ENCODE measurements at regions not wholly inside any gene's neighbourhood (a gene's known extent, or its start where the extent isn't known, plus 50 kb on each side); places are given as distances from the start of the nearest gene placed in this dataset.

DNA sequence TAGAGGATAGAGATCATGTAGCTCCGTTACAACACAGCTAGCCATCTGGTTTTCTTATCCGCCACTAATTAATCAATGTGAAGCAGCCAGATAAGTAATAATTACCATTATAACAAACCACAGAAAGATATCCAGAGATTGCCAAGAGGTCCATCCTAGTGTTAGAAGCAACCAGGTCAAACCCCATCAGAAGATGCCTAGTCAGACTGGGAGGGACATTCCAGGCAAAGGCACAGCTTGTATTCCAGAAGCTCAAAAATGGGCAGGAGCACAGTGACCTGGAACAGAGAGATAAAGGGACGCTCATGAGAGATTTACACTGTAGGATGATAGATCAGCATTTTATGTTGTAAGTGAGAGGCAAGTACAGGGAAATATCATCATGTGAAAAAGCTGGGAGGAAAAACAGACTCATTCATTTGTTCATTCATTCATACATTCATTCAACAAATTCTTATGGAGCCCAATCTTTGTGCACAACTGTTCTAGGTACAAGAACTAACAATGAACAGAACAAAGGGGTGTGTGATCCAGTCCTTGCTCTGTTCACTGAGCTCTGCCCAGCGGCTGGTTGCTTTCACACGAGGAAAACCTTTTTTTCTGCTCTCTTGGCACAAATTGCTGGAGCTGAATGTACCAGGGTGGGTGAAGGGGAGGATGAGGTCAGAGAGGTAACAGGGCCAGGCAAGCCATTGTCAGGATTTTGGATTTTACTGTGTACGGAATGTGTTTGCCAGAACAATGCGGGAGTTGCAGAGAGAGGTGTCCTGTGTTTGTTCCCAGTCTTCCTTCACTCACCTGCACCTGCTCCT is 240.8 kb upstream of the FGGY start:
- H4K91ac ChIP-seq (ENCODE audit: low read depth, low read length) = no peak overlapping the region
- H2BK12ac ChIP-seq (ENCODE audit: low read length) = no peak overlapping the region
- no CpG with 5 or more reads among the region's 7 CpGs for WGBS (ENCODE audit: extremely low coverage, insufficient coverage, insufficient read length)
- no peak overlapping the region for H4K12ac ChIP-seq (ENCODE audit: low read depth, low read length)
- H3K4me3 ChIP-seq (ENCODE audit: low read depth, low read length) = no peak overlapping the region
- H3K18ac ChIP-seq (ENCODE audit: low read length) = no peak overlapping the region
- no peaks in the 10 kb centered on the region for H3K79me2 ChIP-seq (ENCODE audit: control insufficient read depth, insufficient read depth, low read length, poor library complexity)
- H3K23ac ChIP-seq (ENCODE audit: low read length) = no peak overlapping the region
- H3K27me3 ChIP-seq (ENCODE audit: insufficient read depth, low read length) = no peaks in the 10 kb centered on the region
- no peak overlapping the region for H2AK5ac ChIP-seq (ENCODE audit: low read length)
- no peak overlapping the region for H4K8ac ChIP-seq (ENCODE audit: low read depth, low read length)
- no peaks in the 10 kb centered on the region for H3K36me3 ChIP-seq (ENCODE audit: control insufficient read depth in 1 of 2, insufficient read depth in 2 of 2, low read length in 2 of 2)
- peaks cover 3 to 12% of the 10 kb centered on the region in 2 experiments for H3K4me1 ChIP-seq (ENCODE audit: control insufficient read depth in 1 of 2, insufficient read depth in 2 of 2, low read length in 2 of 2)
- H3K9ac ChIP-seq (ENCODE audit: low read length) = no peak overlapping the region
- peaks cover 3% of the 10 kb centered on the region for H3K79me1 ChIP-seq (ENCODE audit: low read length)
- no peak overlapping the region for H2AFZ ChIP-seq (ENCODE audit: insufficient read depth, low read length, poor library complexity)
- no peak overlapping the region for H3K27ac ChIP-seq (ENCODE audit: low read depth, low read length)
- DNase-seq = peak in 1 of 2 donors; percentile 18
- H3K14ac ChIP-seq (ENCODE audit: low read length) = no peak overlapping the region
- H2BK5ac ChIP-seq (ENCODE audit: low read depth, low read length, poor library complexity) = no peak overlapping the region
- H3K4ac ChIP-seq (ENCODE audit: low read depth, low read length) = no peak overlapping the region
- H2BK120ac ChIP-seq (ENCODE audit: insufficient read depth, low read length, poor library complexity) = no peak overlapping the region
- H3K4me2 ChIP-seq (ENCODE audit: low read length) = no peak overlapping the region
- H3K9me3 ChIP-seq (ENCODE audit: insufficient read depth, low read depth, low read length) = no peaks in the 10 kb centered on the region

DNA sequence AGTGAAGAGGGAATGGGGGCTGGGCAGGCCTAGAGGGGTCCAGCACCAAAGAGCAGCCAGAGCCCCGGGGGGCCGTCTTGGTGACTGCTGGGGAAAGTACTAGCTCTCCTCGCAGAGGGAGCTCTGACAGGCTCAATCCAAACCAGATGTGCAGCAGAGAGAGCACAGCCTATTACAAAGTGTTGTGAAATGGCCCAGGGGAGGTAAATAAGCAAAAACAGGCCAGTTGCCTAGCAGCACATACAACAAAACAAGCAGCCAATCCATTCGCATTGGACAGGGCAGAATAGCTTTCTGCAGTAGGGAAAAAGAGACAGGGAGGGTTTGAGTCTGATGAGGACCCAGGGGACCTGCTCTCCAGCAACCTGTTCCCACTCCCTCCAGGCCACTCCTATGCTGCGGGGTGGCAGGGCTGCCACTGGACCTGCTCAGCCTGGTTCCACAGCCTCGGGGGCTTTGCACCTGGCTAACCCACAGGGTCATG is 239.6 kb upstream of the FGGY start:
- Histone ChIP-seq H3K4ac (ENCODE audit: low read depth, low read length) (no peak overlapping the region), H4K8ac (ENCODE audit: low read depth, low read length) (no peak overlapping the region), H3K27ac (ENCODE audit: low read depth, low read length) (no peak overlapping the region), H3K4me2 (ENCODE audit: low read length) (peak overlapping the region; percentile 3), H3K79me2 (ENCODE audit: control insufficient read depth, insufficient read depth, low read length, poor library complexity) (no peaks in the 10 kb centered on the region), H3K4me1 (ENCODE audit: control insufficient read depth in 1 of 2, insufficient read depth in 2 of 2, low read length in 2 of 2) (peaks cover 3 to 12% of the 10 kb centered on the region in 2 experiments), H2AFZ (ENCODE audit: insufficient read depth, low read length, poor library complexity) (no peak overlapping the region), H2BK5ac (ENCODE audit: low read depth, low read length, poor library complexity) (no peak overlapping the region), H2AK5ac (ENCODE audit: low read length) (no peak overlapping the region), H4K91ac (ENCODE audit: low read depth, low read length) (peak overlapping the region; percentile 12), H3K79me1 (ENCODE audit: low read length) (peaks cover 3% of the 10 kb centered on the region), H3K27me3 (ENCODE audit: insufficient read depth, low read length) (no peaks in the 10 kb centered on the region), H3K14ac (ENCODE audit: low read length) (no peak overlapping the region), H3K36me3 (ENCODE audit: control insufficient read depth in 1 of 2, insufficient read depth in 2 of 2, low read length in 2 of 2) (no peaks in the 10 kb centered on the region), H3K9ac (ENCODE audit: low read length) (no peak overlapping the region), H2BK120ac (ENCODE audit: insufficient read depth, low read length, poor library complexity) (no peak overlapping the region), H4K12ac (ENCODE audit: low read depth, low read length) (no peak overlapping the region), H3K9me3 (ENCODE audit: insufficient read depth, low read depth, low read length) (no peaks in the 10 kb centered on the region), H2BK12ac (ENCODE audit: low read length) (no peak overlapping the region), H3K18ac (ENCODE audit: low read length) (no peak overlapping the region), H3K23ac (ENCODE audit: low read length) (no peak overlapping the region), H3K4me3 (ENCODE audit: low read depth, low read length) (no peak overlapping the region)
- peak; percentile 74 to 86 for DNase-seq
- no CpG with 5 or more reads among the region's 6 CpGs for WGBS (ENCODE audit: extremely low coverage, insufficient coverage, insufficient read length)

DNA sequence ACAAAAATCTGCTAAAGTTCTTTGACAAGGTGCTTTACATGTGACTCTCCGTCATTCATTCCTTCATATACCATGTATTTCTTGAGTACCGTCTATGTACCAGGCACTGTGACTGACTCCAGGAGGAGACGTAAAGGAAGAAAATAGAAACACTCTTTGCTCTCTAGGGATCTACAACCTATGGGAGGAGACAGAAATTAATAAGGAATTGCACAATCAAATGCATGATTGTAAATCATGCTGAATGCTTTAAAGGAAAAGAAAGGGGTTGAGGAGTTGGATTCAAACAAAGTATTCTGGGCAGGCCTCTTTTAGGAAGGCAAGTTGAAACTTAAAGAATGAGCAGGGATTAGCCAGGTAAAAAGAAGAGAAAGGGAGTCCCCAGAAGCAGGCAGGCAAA is 239.1 kb upstream of the FGGY start:
- Histone ChIP-seq H3K79me1 (ENCODE audit: low read length) (peaks cover 3% of the 10 kb centered on the region), H2BK120ac (ENCODE audit: insufficient read depth, low read length, poor library complexity) (no peak overlapping the region), H4K8ac (ENCODE audit: low read depth, low read length) (no peak overlapping the region), H3K36me3 (ENCODE audit: control insufficient read depth in 1 of 2, insufficient read depth in 2 of 2, low read length in 2 of 2) (no peaks in the 10 kb centered on the region), H3K9ac (ENCODE audit: low read length) (no peak overlapping the region), H3K4me1 (ENCODE audit: control insufficient read depth in 1 of 2, insufficient read depth in 2 of 2, low read length in 2 of 2) (peaks cover 5 to 13% of the 10 kb centered on the region in 2 experiments), H4K12ac (ENCODE audit: low read depth, low read length) (no peak overlapping the region), H2AFZ (ENCODE audit: insufficient read depth, low read length, poor library complexity) (no peak overlapping the region), H3K18ac (ENCODE audit: low read length) (no peak overlapping the region), H3K4me2 (ENCODE audit: low read length) (no peak overlapping the region), H3K14ac (ENCODE audit: low read length) (no peak overlapping the region), H3K23ac (ENCODE audit: low read length) (no peak overlapping the region), H3K4ac (ENCODE audit: low read depth, low read length) (no peak overlapping the region), H4K91ac (ENCODE audit: low read depth, low read length) (no peak overlapping the region), H3K27ac (ENCODE audit: low read depth, low read length) (no peak overlapping the region), H2BK12ac (ENCODE audit: low read length) (peak overlapping the region; percentile 65), H3K79me2 (ENCODE audit: control insufficient read depth, insufficient read depth, low read length, poor library complexity) (no peaks in the 10 kb centered on the region), H2AK5ac (ENCODE audit: low read length) (no peak overlapping the region), H3K9me3 (ENCODE audit: insufficient read depth, low read depth, low read length) (no peaks in the 10 kb centered on the region), H3K4me3 (ENCODE audit: low read depth, low read length) (no peak overlapping the region), H2BK5ac (ENCODE audit: low read depth, low read length, poor library complexity) (no peak overlapping the region), H3K27me3 (ENCODE audit: insufficient read depth, low read length) (no peaks in the 10 kb centered on the region)
- no peak for DNase-seq
- no CpG with 5 or more reads among the region's 3 CpGs for WGBS (ENCODE audit: extremely low coverage, insufficient coverage, insufficient read length)

DNA sequence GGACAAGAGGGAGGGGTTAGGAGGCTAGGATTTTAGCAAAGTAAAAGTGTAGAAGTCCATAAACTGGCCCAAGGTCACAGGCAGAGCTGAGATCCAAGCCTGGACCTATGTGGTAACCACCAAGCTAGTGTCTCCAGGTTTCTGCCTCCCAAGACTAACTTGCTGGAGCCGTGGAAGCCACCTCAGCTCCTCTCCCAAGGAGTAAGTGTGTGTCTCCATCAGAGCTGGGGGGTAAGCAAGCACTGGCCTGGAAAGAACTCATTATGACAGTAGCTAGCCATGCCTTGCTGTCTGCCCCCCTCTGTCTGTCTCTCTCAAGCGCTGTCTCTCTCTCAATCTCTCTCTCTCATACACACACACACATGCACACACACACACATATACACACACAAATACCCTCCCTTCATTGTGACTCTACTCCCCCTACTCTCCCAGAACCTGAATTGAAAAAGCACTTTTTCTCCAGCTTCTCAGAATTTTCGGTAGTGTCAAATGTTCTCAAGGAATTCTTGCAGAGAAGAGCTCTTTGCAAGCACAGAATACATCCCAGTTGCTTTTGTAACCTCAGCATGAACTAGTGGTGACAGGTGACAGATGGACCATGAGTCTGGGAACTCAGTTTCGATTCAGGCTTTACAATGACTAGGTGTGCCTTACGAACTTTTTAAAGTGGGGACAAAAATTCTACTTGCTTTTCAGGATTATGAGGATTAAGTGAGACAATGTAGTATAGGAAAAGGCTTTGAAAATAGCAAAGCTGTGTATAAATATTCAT is 238.0 kb upstream of the FGGY start:
- no peak overlapping the region for H3K23ac ChIP-seq (ENCODE audit: low read length)
- no peak overlapping the region for H4K91ac ChIP-seq (ENCODE audit: low read depth, low read length)
- DNase-seq = no peak
- H3K14ac ChIP-seq (ENCODE audit: low read length) = no peak overlapping the region
- H3K4ac ChIP-seq (ENCODE audit: low read depth, low read length) = no peak overlapping the region
- no peak overlapping the region for H2AFZ ChIP-seq (ENCODE audit: insufficient read depth, low read length, poor library complexity)
- no peak overlapping the region for H3K4me3 ChIP-seq (ENCODE audit: low read depth, low read length)
- H2AK5ac ChIP-seq (ENCODE audit: low read length) = no peak overlapping the region
- no peak overlapping the region for H4K12ac ChIP-seq (ENCODE audit: low read depth, low read length)
- no peak overlapping the region for H4K8ac ChIP-seq (ENCODE audit: low read depth, low read length)
- no peaks in the 10 kb centered on the region for H3K36me3 ChIP-seq (ENCODE audit: control insufficient read depth in 1 of 2, insufficient read depth in 2 of 2, low read length in 2 of 2)
- no peak overlapping the region for H3K4me2 ChIP-seq (ENCODE audit: low read length)
- no peak overlapping the region for H3K27ac ChIP-seq (ENCODE audit: low read depth, low read length)
- peak overlapping the region; percentile 16 for H2BK120ac ChIP-seq (ENCODE audit: insufficient read depth, low read length, poor library complexity)
- H3K18ac ChIP-seq (ENCODE audit: low read length) = peak overlapping the region; percentile 22
- no peak overlapping the region for H2BK12ac ChIP-seq (ENCODE audit: low read length)
- no peaks in the 10 kb centered on the region for H3K79me2 ChIP-seq (ENCODE audit: control insufficient read depth, insufficient read depth, low read length, poor library complexity)
- no peak overlapping the region for H3K9ac ChIP-seq (ENCODE audit: low read length)
- no peaks in the 10 kb centered on the region for H3K9me3 ChIP-seq (ENCODE audit: insufficient read depth, low read depth, low read length)
- H3K4me1 ChIP-seq (ENCODE audit: control insufficient read depth in 1 of 2, insufficient read depth in 2 of 2, low read length in 2 of 2) = peaks cover 5 to 17% of the 10 kb centered on the region in 2 experiments
- no peaks in the 10 kb centered on the region for H3K27me3 ChIP-seq (ENCODE audit: insufficient read depth, low read length)
- no CpG with 5 or more reads among the region's 5 CpGs for WGBS (ENCODE audit: extremely low coverage, insufficient coverage, insufficient read length)
- H2BK5ac ChIP-seq (ENCODE audit: low read depth, low read length, poor library complexity) = no peak overlapping the region
- peaks cover 3% of the 10 kb centered on the region for H3K79me1 ChIP-seq (ENCODE audit: low read length)

Measured in trophoblast cell (in vitro differentiated cells and primary cell).